GM06990 (cell line): ENCODE measurements at regions not wholly inside any gene's neighbourhood (a gene's known extent, or its start where the extent isn't known, plus 50 kb on each side); places are given as distances from the start of the nearest gene placed in this dataset.

Experiments
- DNase-seq: peaks from one replicate; pipeline ENCODE4 v3.0.0-alpha.2; 2011; ENCODE audit not compliant: insufficient read length; ENCODE audit errors: extremely low read depth
- H3K27me3 ChIP-seq: replicated peaks from 2 replicates; pipeline ENCODE4 v1.6.0; 2011; ENCODE audit warnings: low read length; ENCODE audit not compliant: control insufficient read depth, insufficient read depth
- H3K36me3 ChIP-seq: 2 replicates; pipeline ENCODE4 v1.5.1; 2011; ENCODE audit warnings: low read length; ENCODE audit not compliant: control insufficient read depth, insufficient read depth
- H3K4me3 ChIP-seq: replicated peaks from 2 replicates; pipeline ENCODE4 v1.5.1; 2011; ENCODE audit warnings: low read depth, mild to moderate bottlenecking, control low read depth, low read length
- TF ChIP-seq, protein P1 (sequence below): IDR thresholded peaks from 2 replicates; pipeline ENCODE4 v1.5.1; 2011; ENCODE audit warnings: low read length, control low read depth, mild to moderate bottlenecking, inconsistent platforms; ENCODE audit not compliant: insufficient read depth, poor library complexity, severe bottlenecking

GRCh38 chr4:186010821-186011220 lies 58.1 kb upstream of the TLR3 start:
- Histone ChIP-seq H3K4me3 (no peak overlapping the region), H3K27me3 (no peaks in the 10 kb centered on the region; the same call in 1 of the 2 replicates), H3K36me3 (no peaks in the 10 kb centered on the region)
- TF ChIP-seq, protein P1, sequence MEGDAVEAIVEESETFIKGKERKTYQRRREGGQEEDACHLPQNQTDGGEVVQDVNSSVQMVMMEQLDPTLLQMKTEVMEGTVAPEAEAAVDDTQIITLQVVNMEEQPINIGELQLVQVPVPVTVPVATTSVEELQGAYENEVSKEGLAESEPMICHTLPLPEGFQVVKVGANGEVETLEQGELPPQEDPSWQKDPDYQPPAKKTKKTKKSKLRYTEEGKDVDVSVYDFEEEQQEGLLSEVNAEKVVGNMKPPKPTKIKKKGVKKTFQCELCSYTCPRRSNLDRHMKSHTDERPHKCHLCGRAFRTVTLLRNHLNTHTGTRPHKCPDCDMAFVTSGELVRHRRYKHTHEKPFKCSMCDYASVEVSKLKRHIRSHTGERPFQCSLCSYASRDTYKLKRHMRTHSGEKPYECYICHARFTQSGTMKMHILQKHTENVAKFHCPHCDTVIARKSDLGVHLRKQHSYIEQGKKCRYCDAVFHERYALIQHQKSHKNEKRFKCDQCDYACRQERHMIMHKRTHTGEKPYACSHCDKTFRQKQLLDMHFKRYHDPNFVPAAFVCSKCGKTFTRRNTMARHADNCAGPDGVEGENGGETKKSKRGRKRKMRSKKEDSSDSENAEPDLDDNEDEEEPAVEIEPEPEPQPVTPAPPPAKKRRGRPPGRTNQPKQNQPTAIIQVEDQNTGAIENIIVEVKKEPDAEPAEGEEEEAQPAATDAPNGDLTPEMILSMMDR = no peak
- DNase-seq = no peak

DNA sequence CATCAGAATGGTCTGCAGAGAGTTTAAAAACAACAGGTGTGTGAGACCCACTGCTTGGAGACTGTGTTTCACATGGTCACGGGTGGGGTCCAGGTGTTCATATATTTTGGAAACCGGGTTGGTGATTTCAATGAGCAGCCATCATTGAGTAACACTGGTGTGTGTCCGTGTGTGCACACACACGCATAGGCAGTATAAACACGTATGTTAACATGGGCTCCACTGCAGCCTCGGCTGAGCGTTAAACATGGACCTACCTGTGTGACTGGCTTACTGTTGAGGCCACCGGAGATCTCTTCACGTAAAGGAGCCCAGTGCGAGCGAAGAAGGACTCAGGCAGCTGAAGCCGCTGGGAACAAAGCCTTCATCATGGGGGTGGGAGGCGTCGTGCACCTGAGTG lies 56.9 kb upstream of the TLR3 start:
- TF ChIP-seq, protein P1 = no peak
- H3K36me3 ChIP-seq = no peaks in the 10 kb centered on the region
- H3K4me3 ChIP-seq = no peak overlapping the region
- H3K27me3 ChIP-seq = no peaks in the 10 kb centered on the region; the same call in 1 of the 2 replicates
- DNase-seq = no peak

DNA sequence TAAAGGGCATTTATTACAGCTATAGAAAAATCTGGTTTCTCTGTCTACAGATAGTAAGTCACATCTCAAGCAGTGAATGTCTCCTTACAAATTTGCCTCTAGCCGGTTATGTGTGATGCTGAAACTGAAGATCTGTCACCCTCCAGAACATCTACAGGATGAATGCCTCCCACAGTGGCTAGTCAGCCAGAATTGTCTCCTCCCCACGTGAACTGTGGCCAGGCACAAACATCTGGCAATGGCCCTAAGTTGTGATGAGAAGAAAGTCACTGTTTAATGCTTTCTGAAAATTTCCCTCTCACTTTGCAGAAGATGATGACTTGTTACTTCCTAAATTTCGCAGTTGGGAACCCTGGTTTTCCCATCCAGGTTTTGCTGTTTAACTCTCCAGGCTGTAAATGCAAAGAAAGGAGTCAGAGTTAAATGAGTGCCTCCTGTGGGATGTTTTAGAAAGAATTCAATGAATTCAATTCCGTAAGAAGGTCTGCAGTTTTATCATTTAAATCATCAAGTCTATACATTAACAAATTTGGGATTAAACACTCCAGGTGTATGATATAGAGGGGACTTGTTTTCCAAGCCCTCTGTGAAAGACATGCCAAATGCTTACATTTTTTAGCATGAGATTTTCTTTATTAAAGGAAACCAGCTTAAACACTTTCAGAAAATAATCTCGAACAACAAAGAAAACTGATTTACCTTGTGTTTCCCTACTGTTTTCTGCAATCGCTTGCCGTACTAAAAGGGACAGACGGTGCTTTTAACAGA lies 55.4 kb upstream of the TLR3 start:
- DNase-seq = no peak
- no peak overlapping the region for H3K4me3 ChIP-seq
- no peaks in the 10 kb centered on the region for H3K27me3 ChIP-seq
- TF ChIP-seq, protein P1 = no peak
- no peaks in the 10 kb centered on the region for H3K36me3 ChIP-seq

- no peak for DNase-seq
- H3K4me3 ChIP-seq = no peak overlapping the region
- H3K27me3 ChIP-seq = no peaks in the 10 kb centered on the region
- no peaks in the 10 kb centered on the region for H3K36me3 ChIP-seq
- TF ChIP-seq, protein P1 = no peak
Observed at GRCh38 chr4:186015212-186015817, 53.6 kb upstream of the TLR3 start.

DNA sequence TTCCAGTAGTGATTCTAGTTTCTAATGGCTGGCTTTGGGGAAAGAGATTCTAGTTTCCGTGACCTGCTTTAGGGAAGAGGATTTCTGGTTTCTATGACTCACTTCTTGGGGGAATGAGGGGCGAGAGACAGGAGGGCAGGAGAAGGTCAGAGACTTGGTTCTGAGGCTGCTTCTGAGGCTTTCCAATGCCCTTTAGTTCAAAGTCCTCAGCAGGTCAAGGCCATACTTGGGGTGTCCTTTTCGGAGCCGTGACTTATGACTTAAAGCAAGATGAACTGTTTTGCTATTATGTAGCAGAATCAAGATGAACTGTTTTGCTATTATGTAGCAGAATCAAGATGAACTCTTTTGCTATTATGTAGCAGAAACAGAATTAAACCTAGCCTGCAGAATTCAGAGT lies 52.2 kb upstream of the TLR3 start:
- H3K4me3 ChIP-seq = no peak overlapping the region
- TF ChIP-seq, protein P1 = no peak
- DNase-seq = no peak
- H3K36me3 ChIP-seq = no peaks in the 10 kb centered on the region
- no peaks in the 10 kb centered on the region for H3K27me3 ChIP-seq
